H9 (cell line): ENCODE measurements at regions not wholly inside any gene's neighbourhood (a gene's known extent, or its start where the extent isn't known, plus 50 kb on each side); places are given as distances from the start of the nearest gene placed in this dataset.
"Not testable (repeated sequence)": the region's sequence is repeated elsewhere in the genome, so short reads cannot be mapped to it uniquely, and the experiment has no call there.

Experiments used
- DNase-seq: peaks from one replicate; pipeline ENCODE4 v3.0.0-alpha.2; 2017
- H2AFZ ChIP-seq: one replicate; pipeline ENCODE4 v1.6.1; 2013; ENCODE audit warnings: mild to moderate bottlenecking, low read length, control low read depth, moderate library complexity
- H2AK5ac ChIP-seq: 2 replicates; pipeline ENCODE4 v1.6.1; 2013; ENCODE audit warnings: low read length, control low read depth, mixed read lengths; ENCODE audit not compliant: insufficient read length
- H2BK120ac ChIP-seq: one replicate; pipeline ENCODE4 v1.6.1; 2013; ENCODE audit warnings: low read depth, mild to moderate bottlenecking, low read length, control low read depth, inconsistent platforms; ENCODE audit not compliant: poor library complexity, severe bottlenecking
- H2BK12ac ChIP-seq: 2 replicates; pipeline ENCODE4 v1.6.1; 2013; ENCODE audit warnings: low read length, control low read depth, mixed read lengths, low read depth; ENCODE audit not compliant: insufficient read length
- H2BK15ac ChIP-seq: 2 replicates; pipeline ENCODE4 v1.6.1; 2013; ENCODE audit warnings: low read depth, low read length, control low read depth
- H2BK20ac ChIP-seq: one replicate; pipeline ENCODE4 v1.6.1; 2013; ENCODE audit warnings: low read depth, mild to moderate bottlenecking, low read length, control low read depth, inconsistent platforms; ENCODE audit not compliant: poor library complexity, severe bottlenecking
- H2BK5ac ChIP-seq: 2 replicates; pipeline ENCODE4 v1.6.1; 2013; ENCODE audit warnings: low read length, control low read depth, mixed read lengths; ENCODE audit not compliant: insufficient read length
- H3K14ac ChIP-seq: 2 replicates; pipeline ENCODE4 v1.6.1; 2013; ENCODE audit warnings: low read length, control low read depth; ENCODE audit not compliant: insufficient read depth
- H3K18ac ChIP-seq: 2 replicates; pipeline ENCODE4 v1.6.1; 2013; ENCODE audit warnings: low read depth, mild to moderate bottlenecking, mixed read lengths, low read length, control low read depth; ENCODE audit not compliant: insufficient read length
- H3K23ac ChIP-seq: 2 replicates; pipeline ENCODE4 v1.6.1; 2013; ENCODE audit warnings: low read length, control low read depth, mixed read lengths, low read depth; ENCODE audit not compliant: insufficient read length
- H3K23me2 ChIP-seq: 2 replicates; pipeline ENCODE4 v1.6.1; 2013; ENCODE audit warnings: low read depth, mild to moderate bottlenecking, mixed read lengths, low read length, control low read depth; ENCODE audit not compliant: insufficient read length, poor library complexity, severe bottlenecking
- H3K27ac ChIP-seq: 2 replicates; pipeline ENCODE4 v1.5.1; 2013; ENCODE audit warnings: low read length, control low read depth, mixed read lengths, low read depth; ENCODE audit not compliant: insufficient read length
- H3K27me3 ChIP-seq: 2 replicates; pipeline ENCODE4 v1.6.1; 2013; ENCODE audit warnings: low read length, control low read depth, inconsistent platforms; ENCODE audit not compliant: insufficient read depth
- H3K4ac ChIP-seq: 2 replicates; pipeline ENCODE4 v1.6.1; 2013; ENCODE audit warnings: low read depth, mild to moderate bottlenecking, control low read depth, inconsistent platforms, low read length, moderate library complexity
- H3K4me1 ChIP-seq: 2 replicates; pipeline ENCODE4 v1.6.1; 2013; ENCODE audit warnings: low read length, control low read depth, inconsistent platforms; ENCODE audit not compliant: insufficient read depth
- H3K4me2 ChIP-seq: 2 replicates; pipeline ENCODE4 v1.6.1; 2013; ENCODE audit warnings: low read length, control low read depth, mixed read lengths; ENCODE audit not compliant: insufficient read length, insufficient read depth
- H3K56ac ChIP-seq: 2 replicates; pipeline ENCODE4 v1.6.1; 2013; ENCODE audit warnings: low read depth, mild to moderate bottlenecking, mixed read lengths, low read length, control low read depth; ENCODE audit not compliant: insufficient read length
- H3K79me1 ChIP-seq: 2 replicates; pipeline ENCODE4 v1.6.1; 2013; ENCODE audit warnings: low read depth, mild to moderate bottlenecking, moderate library complexity, low read length, control low read depth, inconsistent platforms; ENCODE audit not compliant: insufficient read depth, poor library complexity, severe bottlenecking
- H3K79me2 ChIP-seq: 2 replicates; pipeline ENCODE4 v1.6.1; 2013; ENCODE audit warnings: low read length, control low read depth, inconsistent platforms; ENCODE audit not compliant: insufficient read depth
- H3K9ac ChIP-seq: 2 replicates; pipeline ENCODE4 v1.6.1; 2013; ENCODE audit warnings: low read length, control low read depth, mixed read lengths; ENCODE audit not compliant: insufficient read length; ENCODE audit errors: extremely low read depth
- H3K9me3 ChIP-seq: one replicate; pipeline ENCODE4 v1.6.1; 2013; ENCODE audit warnings: low read depth, low read length, inconsistent platforms; ENCODE audit not compliant: control insufficient read depth
- H3T11ph ChIP-seq: one replicate; pipeline ENCODE4 v1.6.1; 2013; ENCODE audit warnings: mild to moderate bottlenecking, low read length, control low read depth, inconsistent platforms
- H4K20me1 ChIP-seq: one replicate; pipeline ENCODE4 v1.6.1; 2013; ENCODE audit not compliant: control insufficient read depth, insufficient read length, insufficient read depth
- H4K5ac ChIP-seq: 2 replicates; pipeline ENCODE4 v1.6.1; 2013; ENCODE audit warnings: low read depth, mild to moderate bottlenecking, mixed read lengths, low read length, control low read depth; ENCODE audit not compliant: insufficient read length
- H4K8ac ChIP-seq: replicated peaks from 2 replicates; pipeline ENCODE4 v1.6.1; 2013; ENCODE audit warnings: low read length, control low read depth, mixed read lengths, low read depth; ENCODE audit not compliant: insufficient read length
- H4K91ac ChIP-seq: 2 replicates; pipeline ENCODE4 v1.6.1; 2013; ENCODE audit warnings: low read depth, mild to moderate bottlenecking, moderate library complexity, mixed read lengths, low read length, control low read depth; ENCODE audit not compliant: insufficient read length
- H3K27ac Mint-ChIP-seq, 3 experiments: 2 replicates in 2 of 3; 3 replicates in 1 of 3; pipeline ENCODE4 v1.8.0; 2020 to 2021; ENCODE audit warnings: mixed read lengths in 3 of 3, mild to moderate bottlenecking in 1 of 3, moderate library complexity in 1 of 3
- H3K27me3 Mint-ChIP-seq: 2 replicates; pipeline ENCODE4 v1.8.0; 2021; ENCODE audit warnings: low read depth, mild to moderate bottlenecking, moderate library complexity, mixed read lengths
- H3K36me3 Mint-ChIP-seq, 3 experiments: 2 replicates in 2 of 3; 3 replicates in 1 of 3; pipeline ENCODE4 v1.8.0; 2020 to 2021; ENCODE audit warnings: low read depth in 3 of 3, mixed read lengths in 3 of 3; ENCODE audit not compliant: insufficient read depth in 1 of 3
- H3K4me1 Mint-ChIP-seq, 2 experiments: 2 replicates each; pipeline ENCODE4 v1.8.0; 2020; ENCODE audit warnings: mixed read lengths in 2 of 2
- H3K4me3 Mint-ChIP-seq, 2 experiments: 2 replicates in 1 of 2; 3 replicates in 1 of 2; pipeline ENCODE4 v1.8.0; 2020 to 2021; ENCODE audit warnings: mild to moderate bottlenecking in 2 of 2, mixed read lengths in 2 of 2, moderate library complexity in 1 of 2
- H3K9me3 Mint-ChIP-seq, 2 experiments: 2 replicates in 1 of 2; 3 replicates in 1 of 2; pipeline ENCODE4 v1.8.0; 2020; ENCODE audit warnings: mild to moderate bottlenecking in 2 of 2, mixed read lengths in 2 of 2, moderate library complexity in 1 of 2
- WGBS: extraction: QIAGEN DNeasy Blood & Tissue Kit; methylation state at CpG from one replicate; pipeline ENCODE4 v1.1.7; 2013; ENCODE audit warnings: missing lambda C conversion rate, low lambda C conversion rate, mixed read lengths; ENCODE audit not compliant: insufficient read length; ENCODE audit errors: extremely low coverage; 5-methylcytosine and 5-hydroxymethylcytosine counted together
- TF ChIP-seq, protein P1 (sequence below): fragments of 200-600 bp; sonication (generic); conservative IDR thresholded peaks from 3 replicates; pipeline ENCODE4 v1.8.0; 2021; ENCODE audit warnings: antibody characterized with exemption, mild to moderate bottlenecking

DNA sequence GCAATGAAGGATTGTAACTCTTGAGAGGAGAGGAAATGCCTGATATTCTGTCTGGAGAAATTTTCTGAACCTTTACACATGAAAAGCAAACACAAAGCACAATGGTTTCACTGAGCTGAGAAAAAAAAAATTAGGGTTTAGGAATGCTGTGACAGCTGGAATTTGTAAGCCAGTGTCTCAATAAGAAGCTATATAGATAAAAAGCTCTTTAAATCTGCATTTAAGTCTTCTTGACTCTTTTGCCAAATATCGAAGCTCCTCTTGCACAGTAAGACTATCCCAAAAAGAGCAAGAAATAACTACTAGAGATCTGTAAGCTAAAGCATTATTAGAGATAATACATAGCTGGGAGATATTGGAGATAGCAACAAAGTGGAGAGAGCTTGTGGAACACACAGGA lies 1334.0 kb upstream of the CITED2 start:
- no peak overlapping the region for H3K14ac ChIP-seq
- H2BK12ac ChIP-seq, result no peak overlapping the region
- H3K4ac ChIP-seq, result no peak overlapping the region
- H3T11ph ChIP-seq, result no peak overlapping the region
- no peak overlapping the region for H2BK120ac ChIP-seq
- no peak overlapping the region for H2BK5ac ChIP-seq
- no peak overlapping the region for H3K27ac Mint-ChIP-seq
- H2BK20ac ChIP-seq, result no peak overlapping the region
- no peak overlapping the region for H2AK5ac ChIP-seq
- no peak overlapping the region for H3K23ac ChIP-seq
- H3K9me3 Mint-ChIP-seq, result peaks cover 10 to 16% of the 10 kb centered on the region in 2 experiments
- H4K20me1 ChIP-seq, result no peaks in the 10 kb centered on the region
- no peak overlapping the region for H2BK15ac ChIP-seq
- no peak overlapping the region for H2AFZ ChIP-seq
- H3K9me3 ChIP-seq, result no peaks in the 10 kb centered on the region
- no peak overlapping the region for H4K91ac ChIP-seq
- H3K4me1 ChIP-seq, result no peaks in the 10 kb centered on the region
- no CpG with 5 or more reads among the region's 1 CpG for WGBS
- no peak overlapping the region for H3K27ac ChIP-seq
- no peaks in the 10 kb centered on the region for H3K23me2 ChIP-seq
- H3K9ac ChIP-seq, result no peak overlapping the region
- no peaks in the 10 kb centered on the region for H3K4me1 Mint-ChIP-seq
- no peak overlapping the region for H3K4me2 ChIP-seq
- no peak overlapping the region for H3K56ac ChIP-seq
- H3K79me1 ChIP-seq, result no peaks in the 10 kb centered on the region
- H3K4me3 Mint-ChIP-seq, result no peak overlapping the region
- no peak overlapping the region for H4K8ac ChIP-seq
- no peak for DNase-seq
- H4K5ac ChIP-seq, result no peak overlapping the region
- H3K79me2 ChIP-seq, result no peaks in the 10 kb centered on the region
- peaks cover 0 to 8% (median under 1%) of the 10 kb centered on the region in 3 experiments; a peak in 5 of 7 replicates for H3K36me3 Mint-ChIP-seq
- no peak overlapping the region for H3K18ac ChIP-seq
- TF ChIP-seq, protein P1, sequence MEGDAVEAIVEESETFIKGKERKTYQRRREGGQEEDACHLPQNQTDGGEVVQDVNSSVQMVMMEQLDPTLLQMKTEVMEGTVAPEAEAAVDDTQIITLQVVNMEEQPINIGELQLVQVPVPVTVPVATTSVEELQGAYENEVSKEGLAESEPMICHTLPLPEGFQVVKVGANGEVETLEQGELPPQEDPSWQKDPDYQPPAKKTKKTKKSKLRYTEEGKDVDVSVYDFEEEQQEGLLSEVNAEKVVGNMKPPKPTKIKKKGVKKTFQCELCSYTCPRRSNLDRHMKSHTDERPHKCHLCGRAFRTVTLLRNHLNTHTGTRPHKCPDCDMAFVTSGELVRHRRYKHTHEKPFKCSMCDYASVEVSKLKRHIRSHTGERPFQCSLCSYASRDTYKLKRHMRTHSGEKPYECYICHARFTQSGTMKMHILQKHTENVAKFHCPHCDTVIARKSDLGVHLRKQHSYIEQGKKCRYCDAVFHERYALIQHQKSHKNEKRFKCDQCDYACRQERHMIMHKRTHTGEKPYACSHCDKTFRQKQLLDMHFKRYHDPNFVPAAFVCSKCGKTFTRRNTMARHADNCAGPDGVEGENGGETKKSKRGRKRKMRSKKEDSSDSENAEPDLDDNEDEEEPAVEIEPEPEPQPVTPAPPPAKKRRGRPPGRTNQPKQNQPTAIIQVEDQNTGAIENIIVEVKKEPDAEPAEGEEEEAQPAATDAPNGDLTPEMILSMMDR, result no peak
- H3K27me3 Mint-ChIP-seq, result no peaks in the 10 kb centered on the region
- H3K27me3 ChIP-seq, result no peaks in the 10 kb centered on the region

DNA sequence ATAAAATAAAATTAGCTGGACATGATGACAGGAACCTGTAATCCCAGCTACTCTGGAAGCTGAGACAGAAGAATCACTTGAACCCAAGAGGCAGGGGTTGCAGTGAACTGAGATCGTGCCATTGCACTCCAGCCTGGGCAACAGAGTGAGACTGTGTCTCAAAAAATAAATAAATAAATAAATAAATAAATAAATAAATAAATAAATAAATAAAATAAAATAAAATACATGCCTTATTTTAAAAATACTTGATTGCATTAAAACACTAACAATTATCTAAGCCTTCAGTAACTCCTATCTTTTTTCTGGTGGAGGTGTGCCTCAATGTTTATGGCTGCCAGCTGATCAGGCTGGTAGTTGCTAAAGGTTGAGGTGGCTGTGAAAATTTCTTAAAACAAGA lies 1329.6 kb upstream of the CITED2 start:
- not testable (repeated sequence) for H2BK12ac ChIP-seq, H3K4me1 Mint-ChIP-seq, H2BK20ac ChIP-seq, H3K4me1 ChIP-seq, H3K56ac ChIP-seq, H2AK5ac ChIP-seq, H4K8ac ChIP-seq, H2BK15ac ChIP-seq, H3K4me2 ChIP-seq, H3K9me3 ChIP-seq, H2BK120ac ChIP-seq, H3K27ac ChIP-seq, H3K18ac ChIP-seq, H3K23ac ChIP-seq, H3K27me3 Mint-ChIP-seq, H2AFZ ChIP-seq, H3K4ac ChIP-seq, H3T11ph ChIP-seq, H3K79me1 ChIP-seq, H3K9ac ChIP-seq, H3K14ac ChIP-seq, H4K91ac ChIP-seq, H4K5ac ChIP-seq, H3K27me3 ChIP-seq, H3K27ac Mint-ChIP-seq, H3K79me2 ChIP-seq, H3K4me3 Mint-ChIP-seq, H4K20me1 ChIP-seq, H2BK5ac ChIP-seq, DNase-seq, H3K23me2 ChIP-seq
- no CpG with 5 or more reads among the region's 1 CpG for WGBS
- Mint-ChIP-seq H3K36me3 (peaks cover 0 to 13% (median 4%) of the 10 kb centered on the region in 3 experiments; a peak in 6 of 7 replicates), H3K9me3 (peaks cover 17 to 26% of the 10 kb centered on the region in 2 experiments)
